ENCODE measurements at regions not wholly inside any gene's neighbourhood (a gene's known extent, or its start where the extent isn't known, plus 50 kb on each side); places are given as distances from the start of the nearest gene placed in this dataset.

- no peak for FAIRE-seq
- dilution Hi-C loops (cut with MboI; ENCODE audit: extremely low pct_ligation_motif_present, low sequenced_read_pairs), result no loop called here
- no peak overlapping the region for H3K4me3 ChIP-seq (ENCODE audit: control insufficient read depth in 2 of 3, extremely low read depth in 1 of 3, insufficient read depth in 2 of 3, low read depth in 1 of 3, low read length in 3 of 3)
These were observed 109.9 kb upstream of the PTPRM start for GRCh38 chr18:7457262-7457661.

DNA sequence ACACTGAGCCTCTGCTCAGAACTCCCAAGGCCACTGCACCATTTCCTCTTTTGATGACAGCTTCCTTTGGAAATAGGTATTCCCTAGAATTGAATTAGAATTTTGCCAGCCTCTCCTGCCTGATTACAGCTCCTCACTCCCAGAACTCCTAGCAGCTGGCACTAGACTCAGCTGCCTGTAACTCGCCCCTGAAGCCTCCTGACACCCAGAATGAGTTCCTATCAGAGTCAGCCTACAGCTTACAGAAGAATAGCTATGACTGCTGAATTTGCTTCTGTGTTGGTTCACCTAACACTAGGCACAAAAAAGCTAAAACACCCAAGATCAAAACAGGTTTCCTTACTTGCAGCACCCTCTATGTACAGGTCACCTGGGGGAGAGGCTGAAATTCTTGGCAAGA, 108.2 kb upstream of the PTPRM start:
- Histone ChIP-seq H3K9me1 (ENCODE audit: control insufficient read depth, extremely low read depth, insufficient read depth, low read length) (no peaks in the 10 kb centered on the region), H3K27ac (ENCODE audit: control insufficient read depth, insufficient read depth, low read length) (no peak overlapping the region), H3K79me2 (ENCODE audit: control insufficient read depth, insufficient read depth, low read length) (no peaks in the 10 kb centered on the region), H3K9ac (ENCODE audit: control insufficient read depth, extremely low read depth, insufficient read depth, low read length) (no peak overlapping the region), H4K20me1 (ENCODE audit: control insufficient read depth, extremely low read depth, insufficient read depth, low read length) (no peaks in the 10 kb centered on the region), H3K27me3 (ENCODE audit: control insufficient read depth, extremely low read depth, insufficient read depth, low read length) (no peaks in the 10 kb centered on the region), H3K4me3 (ENCODE audit: control insufficient read depth in 2 of 3, extremely low read depth in 1 of 3, insufficient read depth in 2 of 3, low read depth in 1 of 3, low read length in 3 of 3) (no peak overlapping the region), H3K4me1 (ENCODE audit: control insufficient read depth, extremely low read depth, insufficient read depth, low read length) (peaks cover 4% of the 10 kb centered on the region), H3K9me3 (ENCODE audit: control insufficient read depth, low read depth, low read length) (no peaks in the 10 kb centered on the region), H3K36me3 (ENCODE audit: control insufficient read depth in 2 of 2, extremely low read depth in 1 of 2, insufficient read depth in 2 of 2, low read length in 2 of 2) (no peaks in the 10 kb centered on the region), H3K4me2 (ENCODE audit: control insufficient read depth, extremely low read depth, insufficient read depth, low read depth, low read length) (no peak overlapping the region), H2AFZ (ENCODE audit: control insufficient read depth, low read length) (no peak overlapping the region)
- dilution Hi-C loops (cut with MboI; ENCODE audit: extremely low pct_ligation_motif_present, low sequenced_read_pairs), result no loop called here
- DNase-seq (ENCODE audit: low read depth, low spot score), result no peak
- no peak for TF ChIP-seq EZH2 (IDR thresholded peaks at IDR 0.05; ENCODE audit: low read length)
- TF ChIP-seq CTCF (optimal IDR thresholded peaks at IDR 0.05 in 1 of 3, IDR thresholded peaks at IDR 0.05 in 1 of 3, conservative IDR thresholded peaks at IDR 0.05 in 1 of 3; ENCODE audit: extremely low read depth in 1 of 3, insufficient read depth in 2 of 3, low read length in 3 of 3), result no peak
- no peak for FAIRE-seq

More at GRCh38 chr18:7457262-7457661, 109.9 kb upstream of the PTPRM start:
- H3K4me1 ChIP-seq (ENCODE audit: control insufficient read depth, extremely low read depth, insufficient read depth, low read length), result peaks cover 4% of the 10 kb centered on the region
- H2AFZ ChIP-seq (ENCODE audit: control insufficient read depth, low read length), result no peak overlapping the region
- no peak overlapping the region for H3K27ac ChIP-seq (ENCODE audit: control insufficient read depth, insufficient read depth, low read length)
- H3K9ac ChIP-seq (ENCODE audit: control insufficient read depth, extremely low read depth, insufficient read depth, low read length), result no peak overlapping the region
- H3K9me1 ChIP-seq (ENCODE audit: control insufficient read depth, extremely low read depth, insufficient read depth, low read length), result no peaks in the 10 kb centered on the region
- H3K4me2 ChIP-seq (ENCODE audit: control insufficient read depth, extremely low read depth, insufficient read depth, low read depth, low read length), result no peak overlapping the region
- no peaks in the 10 kb centered on the region for H3K79me2 ChIP-seq (ENCODE audit: control insufficient read depth, insufficient read depth, low read length)
- no peaks in the 10 kb centered on the region for H4K20me1 ChIP-seq (ENCODE audit: control insufficient read depth, extremely low read depth, insufficient read depth, low read length)
- no peaks in the 10 kb centered on the region for H3K9me3 ChIP-seq (ENCODE audit: control insufficient read depth, low read depth, low read length)
- no peak for DNase-seq (ENCODE audit: low read depth, low spot score)
- TF ChIP-seq CTCF (optimal IDR thresholded peaks at IDR 0.05 in 1 of 3, IDR thresholded peaks at IDR 0.05 in 1 of 3, conservative IDR thresholded peaks at IDR 0.05 in 1 of 3; ENCODE audit: extremely low read depth in 1 of 3, insufficient read depth in 2 of 3, low read length in 3 of 3) (no peak), EZH2 (IDR thresholded peaks at IDR 0.05; ENCODE audit: low read length) (no peak)
- no peaks in the 10 kb centered on the region for H3K36me3 ChIP-seq (ENCODE audit: control insufficient read depth in 2 of 2, extremely low read depth in 1 of 2, insufficient read depth in 2 of 2, low read length in 2 of 2)
- no peaks in the 10 kb centered on the region for H3K27me3 ChIP-seq (ENCODE audit: control insufficient read depth, extremely low read depth, insufficient read depth, low read length)

All from keratinocyte (primary cell).